ENCODE measurements at regions not wholly inside any gene's neighbourhood (a gene's known extent, or its start where the extent isn't known, plus 50 kb on each side); places are given as distances from the start of the nearest gene placed in this dataset.

DNA sequence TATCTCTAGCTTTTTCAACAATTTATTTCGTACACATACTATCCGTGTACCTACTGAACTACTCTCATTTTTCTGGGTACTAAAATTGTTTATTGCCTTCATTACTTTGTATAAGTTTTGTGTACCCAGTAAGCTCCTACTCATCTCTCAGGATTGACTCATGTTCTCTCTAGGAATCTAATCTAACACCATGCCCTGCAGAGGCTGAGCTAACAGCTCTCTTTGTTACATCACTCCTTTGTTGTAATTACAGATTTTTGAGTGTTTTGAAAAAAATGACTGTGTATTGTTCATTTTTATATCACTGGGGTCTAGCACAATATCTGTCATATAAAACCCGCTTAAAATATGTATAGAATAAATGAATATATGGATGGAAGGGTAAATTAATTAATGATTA, 167.1 kb downstream of the ATP6V1G3 start:
- H3K79me1 ChIP-seq (ENCODE audit: low read depth, low read length) = no peaks in the 10 kb centered on the region
- WGBS, 2 experiments (ENCODE audit: extremely low coverage in 1 of 2, insufficient coverage in 1 of 2, insufficient read length in 1 of 2, insufficient replicate concordance in 2 of 2, low coverage in 1 of 2, low lambda C conversion rate in 2 of 2, missing lambda C conversion rate in 1 of 2) = 86% methylated on average over 3 of the region's 3 CpGs; no CpG with 5 or more reads in 1 of the 2 experiments
- TF ChIP-seq TAF7 (optimal IDR thresholded peaks at IDR 0.05; ENCODE audit: borderline replicate concordance, low read depth, low read length) = no peak
- TF ChIP-seq JUN (IDR thresholded peaks at IDR 0.05; ENCODE audit: low read depth, low read length) = no peak
- no peak for TF ChIP-seq CEBPB (IDR thresholded peaks at IDR 0.05; ENCODE audit: low read depth, low read length)
- no peak for TF ChIP-seq KDM5A (IDR thresholded peaks at IDR 0.05; ENCODE audit: low read length)
- no peak for TF ChIP-seq NRF1 (IDR thresholded peaks at IDR 0.05; ENCODE audit: low read depth, low read length)
- no peak for TF ChIP-seq CBX8 (IDR thresholded peaks at IDR 0.05; ENCODE audit: borderline replicate concordance, low read depth, low read length)
- TF ChIP-seq RXRA (IDR thresholded peaks at IDR 0.05; ENCODE audit: insufficient read depth, low read depth, low read length) = no peak
- no peak for TF ChIP-seq BCL11A (IDR thresholded peaks at IDR 0.05; ENCODE audit: low read depth in 2 of 2, low read length in 2 of 2)
- no peak for TF ChIP-seq BRCA1 (IDR thresholded peaks at IDR 0.05; ENCODE audit: low read depth, low read length)
- TF ChIP-seq GTF2F1 (IDR thresholded peaks at IDR 0.05; ENCODE audit: borderline replicate concordance, low read depth, low read length) = no peak
- no peak for TF ChIP-seq NANOG (IDR thresholded peaks at IDR 0.05; ENCODE audit: insufficient read depth, low read depth, low read length, poor library complexity, severe bottlenecking)
- TF ChIP-seq SIRT6 (IDR thresholded peaks at IDR 0.05; ENCODE audit: low read length) = no peak
- no peak for TF ChIP-seq HDAC2 (IDR thresholded peaks at IDR 0.05; ENCODE audit: borderline replicate concordance in 1 of 2, low read depth in 2 of 2, low read length in 2 of 2)
- TF ChIP-seq SP1 (IDR thresholded peaks at IDR 0.05; ENCODE audit: low read depth, low read length) = no peak
- TF ChIP-seq YY1 (IDR thresholded peaks at IDR 0.05; ENCODE audit: low read depth, low read length) = no peak
- TF ChIP-seq SRF (IDR thresholded peaks at IDR 0.05; ENCODE audit: low read depth, low read length) = no peak
- no peak for TF ChIP-seq EGR1 (IDR thresholded peaks at IDR 0.05; ENCODE audit: borderline replicate concordance, low read depth, low read length)

More for the DNA sequence above, 167.1 kb downstream of the ATP6V1G3 start:
- no peak overlapping the region for H4K8ac ChIP-seq (ENCODE audit: extremely low read depth, insufficient read depth, low read length)
- no peak overlapping the region for H2BK120ac ChIP-seq (replicated peaks; ENCODE audit: low read depth, low read length)
- DNase-seq (ENCODE audit: low read depth in 1 of 2, low spot score in 2 of 2) (no peak), FAIRE-seq (no peak)
- H2AK5ac ChIP-seq (ENCODE audit: low read depth, low read length) = no peak overlapping the region
- H3K18ac ChIP-seq (ENCODE audit: extremely low read depth, low read length) = no peak overlapping the region
- H4K20me1 ChIP-seq (replicated peaks in 1 of 2; ENCODE audit: control insufficient read depth in 1 of 2, insufficient read depth in 2 of 2, low read length in 2 of 2) = no peaks in the 10 kb centered on the region
- H3K27me3 ChIP-seq (replicated peaks in 1 of 4; ENCODE audit: control insufficient read depth in 3 of 4, extremely low read depth in 1 of 4, insufficient read depth in 3 of 4, low read length in 3 of 4) = no peaks in the 10 kb centered on the region
- ChIA-PET CTCF (ENCODE audit: partially characterized antibody) (no interaction called here), POLR2A (ENCODE audit: partially characterized antibody) (no interaction called here)
- H3K36me3 ChIP-seq (ENCODE audit: control insufficient read depth in 2 of 4, insufficient read depth in 4 of 4, low read length in 3 of 4) = no peaks in the 10 kb centered on the region
- no peak overlapping the region for H4K91ac ChIP-seq (replicated peaks; ENCODE audit: insufficient read length, low read length)
- no peak overlapping the region for H2AFZ ChIP-seq (ENCODE audit: low read length)
- no peak overlapping the region for H2BK20ac ChIP-seq (ENCODE audit: low read length)
- no peak overlapping the region for H2BK5ac ChIP-seq (ENCODE audit: low read depth, low read length)
- H3K23me2 ChIP-seq (ENCODE audit: low read depth, low read length) = no peaks in the 10 kb centered on the region
- H3K27ac ChIP-seq (ENCODE audit: low read depth, low read length) = no peak overlapping the region
- no peak overlapping the region for H3K4ac ChIP-seq (replicated peaks; ENCODE audit: insufficient read length, low read depth, low read length)
- no peaks in the 10 kb centered on the region for H3K79me2 ChIP-seq (ENCODE audit: control insufficient read depth in 1 of 2, insufficient read depth in 2 of 2, low read length in 2 of 2)
- H3K4me3 ChIP-seq (ENCODE audit: extremely low read depth in 1 of 4, insufficient read depth in 2 of 4, low read depth in 3 of 4, low read length in 4 of 4) = no peak overlapping the region
- H3K23ac ChIP-seq (ENCODE audit: insufficient read length) = no peak overlapping the region
- H4K5ac ChIP-seq (ENCODE audit: insufficient read length, low read depth, low read length) = no peak overlapping the region
- H3K4me2 ChIP-seq (ENCODE audit: insufficient read depth in 1 of 2, low read depth in 2 of 2, low read length in 2 of 2) = no peak overlapping the region
- no peak overlapping the region for H2BK12ac ChIP-seq (ENCODE audit: low read depth, low read length)
- no peak overlapping the region for H3K56ac ChIP-seq (replicated peaks; ENCODE audit: insufficient read length, low read depth, low read length)
- no peak overlapping the region for H2BK15ac ChIP-seq (ENCODE audit: low read length)
- peaks cover 3 to 6% of the 10 kb centered on the region in 2 experiments; a peak in 1 of 4 replicates for H3K9me3 ChIP-seq (ENCODE audit: insufficient read depth in 2 of 2, low read depth in 1 of 2, low read length in 1 of 2)
- H3K14ac ChIP-seq (ENCODE audit: insufficient read length) = no peak overlapping the region
- H3K4me1 ChIP-seq (replicated peaks in 1 of 4; ENCODE audit: control insufficient read depth in 3 of 4, insufficient read depth in 4 of 4, low read length in 3 of 4) = no peaks in the 10 kb centered on the region
- no peak overlapping the region for H3K9ac ChIP-seq (replicated peaks in 1 of 4; ENCODE audit: extremely low read depth in 1 of 4, low read depth in 3 of 4, low read length in 3 of 4)

Measured in H1 (cell line).